Astrocyte of the spinal cord (primary cell): ENCODE measurements at regions not wholly inside any gene's neighbourhood (a gene's known extent, or its start where the extent isn't known, plus 50 kb on each side); places are given as distances from the start of the nearest gene placed in this dataset.

Source experiments
- DNase-seq: peaks from one replicate; pipeline ENCODE4 v3.0.0; 2011; ENCODE audit warnings: low read depth, low spot score
- H3K4me3 ChIP-seq: 2 replicates; pipeline ENCODE4 v1.5.1; 2011; ENCODE audit warnings: low read depth, mild to moderate bottlenecking, low read length, moderate library complexity
- CTCF ChIP-seq: IDR thresholded peaks from 2 replicates; pipeline ENCODE4 v1.5.1; 2012; ENCODE audit warnings: low read depth, mild to moderate bottlenecking, low read length, inconsistent platforms
- in situ Hi-C: cut with HindIII; loops from 2 replicates; pipeline ENCODE4 v1.10.0; 2017; ENCODE audit warnings: low sequenced_read_pairs

DNA sequence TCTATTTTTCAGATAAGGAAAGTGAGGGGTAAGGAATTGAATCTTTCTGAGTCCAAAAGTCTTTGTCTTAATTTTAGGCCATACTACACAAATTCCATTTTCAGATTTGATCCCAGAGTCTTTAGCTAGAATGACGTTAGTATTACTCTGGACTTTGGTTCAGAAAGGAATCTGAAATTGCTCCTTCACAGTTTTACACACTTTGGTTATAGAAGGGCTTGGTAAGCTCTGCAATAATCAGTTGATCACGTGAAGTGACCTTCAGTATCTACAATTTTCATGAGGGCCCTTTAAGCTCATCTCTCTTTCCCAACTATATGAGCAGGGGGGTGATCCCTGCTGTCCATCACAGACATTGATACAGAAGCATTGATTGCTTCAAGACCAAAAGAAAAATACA lies 103.4 kb upstream of the ESRRG start:
- in situ Hi-C loops = no loop called here
- H3K4me3 ChIP-seq = no peak overlapping the region
- no peak for DNase-seq
- TF ChIP-seq CTCF = no peak

- no peak overlapping the region for H3K4me3 ChIP-seq
- DNase-seq = no peak
- no peak for TF ChIP-seq CTCF
- in situ Hi-C loops = no loop called here
These were observed 103.0 kb upstream of the ESRRG start for GRCh38 chr1:216826214-216826613.

- TF ChIP-seq CTCF = no peak
- DNase-seq = no peak
- in situ Hi-C loops = no loop called here
- H3K4me3 ChIP-seq = no peak overlapping the region
These were observed 102.3 kb upstream of the ESRRG start for GRCh38 chr1:216825557-216825956.

DNA sequence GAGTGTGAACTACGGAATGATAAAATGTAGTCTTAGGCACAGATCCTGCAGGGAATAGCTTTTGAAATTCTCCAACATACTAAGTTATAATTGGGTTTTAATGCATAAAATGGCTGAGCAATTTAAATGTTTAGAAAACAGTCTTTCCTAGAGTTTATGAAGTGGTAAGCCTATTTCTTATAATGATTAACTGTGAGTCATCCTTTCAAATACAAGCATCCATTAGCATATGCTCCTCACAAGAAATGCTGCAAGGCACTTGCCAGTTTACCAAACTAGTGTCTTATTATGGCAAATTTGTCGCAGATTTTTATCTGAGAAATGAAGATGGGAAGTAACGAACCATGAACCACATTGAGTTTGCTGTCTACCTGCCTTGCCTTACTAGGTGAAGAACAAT lies 101.3 kb upstream of the ESRRG start:
- TF ChIP-seq CTCF = no peak
- DNase-seq = no peak
- H3K4me3 ChIP-seq = no peak overlapping the region
- in situ Hi-C loops = no loop called here

DNA sequence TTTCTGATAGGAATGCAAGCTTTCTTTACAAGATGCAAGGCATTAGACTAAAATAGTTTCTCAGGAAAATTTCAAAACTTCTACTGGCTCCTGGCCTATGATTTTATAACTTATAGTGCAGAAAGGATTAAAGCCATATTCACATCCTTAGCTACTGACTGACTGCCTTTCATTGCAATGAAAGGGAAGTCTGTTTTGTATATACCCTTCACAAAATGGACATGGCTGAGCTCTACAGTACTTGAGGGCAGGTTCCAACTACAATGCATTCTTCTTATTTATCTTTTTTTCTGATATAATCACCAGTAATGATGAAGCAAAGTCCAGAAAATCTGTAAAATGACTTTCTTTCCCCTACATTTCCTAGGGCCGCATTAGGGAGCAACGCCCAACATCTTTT lies 100.5 kb upstream of the ESRRG start:
- TF ChIP-seq CTCF = no peak
- in situ Hi-C loops = no loop called here
- H3K4me3 ChIP-seq = no peak overlapping the region
- no peak for DNase-seq

- no peak for DNase-seq
- TF ChIP-seq CTCF = no peak
- in situ Hi-C loops = no loop called here
- no peak overlapping the region for H3K4me3 ChIP-seq
These were observed 99.3 kb upstream of the ESRRG start for GRCh38 chr1:216822480-216822879.

DNA sequence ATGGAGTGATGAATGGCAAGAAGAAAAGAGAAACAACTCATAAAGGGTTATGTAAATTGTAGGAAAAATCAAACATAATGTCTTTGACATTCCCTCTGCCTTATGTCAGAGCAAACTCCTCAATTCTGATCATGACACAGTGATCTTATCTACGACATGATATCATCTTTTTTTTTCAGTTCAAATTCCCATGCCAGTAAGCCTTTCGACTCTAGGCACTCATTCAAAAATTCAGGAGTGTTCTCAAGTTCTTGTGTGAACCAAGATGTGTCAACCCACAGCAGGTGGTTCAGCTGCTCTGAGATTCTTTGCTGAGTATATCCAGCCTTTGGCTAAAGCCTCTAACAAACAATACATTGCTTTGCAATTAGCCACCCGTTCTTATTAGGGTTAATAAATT lies 97.1 kb upstream of the ESRRG start:
- no peak overlapping the region for H3K4me3 ChIP-seq
- in situ Hi-C loops = no loop called here
- no peak for TF ChIP-seq CTCF
- DNase-seq = peak; percentile 55
